ENCODE measurements at regions not wholly inside any gene's neighbourhood (a gene's known extent, or its start where the extent isn't known, plus 50 kb on each side); places are given as distances from the start of the nearest gene placed in this dataset.

DNA sequence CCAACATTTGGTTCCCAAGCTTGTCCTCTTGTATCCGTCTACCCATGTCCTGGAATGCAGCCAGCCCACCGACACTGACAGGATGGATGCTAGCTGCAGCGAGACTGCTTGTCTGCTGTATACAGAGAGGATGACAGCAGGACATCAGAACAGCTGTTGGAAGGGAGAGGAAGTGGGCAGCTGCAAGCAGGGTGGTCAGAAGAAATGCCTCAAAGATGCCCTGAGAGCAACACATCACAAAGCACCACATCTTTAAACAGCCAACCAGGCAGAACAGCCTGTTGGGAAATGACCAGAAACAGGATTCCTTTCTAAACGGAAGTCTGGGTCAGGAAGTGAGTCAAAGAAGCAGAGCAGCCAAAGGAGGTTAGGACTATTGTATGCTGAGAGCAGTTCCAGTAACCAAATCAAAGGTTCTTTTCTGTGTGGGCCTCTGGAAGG lies 219.1 kb downstream of the NDUFS4 start:
- TF ChIP-seq, protein P1, sequence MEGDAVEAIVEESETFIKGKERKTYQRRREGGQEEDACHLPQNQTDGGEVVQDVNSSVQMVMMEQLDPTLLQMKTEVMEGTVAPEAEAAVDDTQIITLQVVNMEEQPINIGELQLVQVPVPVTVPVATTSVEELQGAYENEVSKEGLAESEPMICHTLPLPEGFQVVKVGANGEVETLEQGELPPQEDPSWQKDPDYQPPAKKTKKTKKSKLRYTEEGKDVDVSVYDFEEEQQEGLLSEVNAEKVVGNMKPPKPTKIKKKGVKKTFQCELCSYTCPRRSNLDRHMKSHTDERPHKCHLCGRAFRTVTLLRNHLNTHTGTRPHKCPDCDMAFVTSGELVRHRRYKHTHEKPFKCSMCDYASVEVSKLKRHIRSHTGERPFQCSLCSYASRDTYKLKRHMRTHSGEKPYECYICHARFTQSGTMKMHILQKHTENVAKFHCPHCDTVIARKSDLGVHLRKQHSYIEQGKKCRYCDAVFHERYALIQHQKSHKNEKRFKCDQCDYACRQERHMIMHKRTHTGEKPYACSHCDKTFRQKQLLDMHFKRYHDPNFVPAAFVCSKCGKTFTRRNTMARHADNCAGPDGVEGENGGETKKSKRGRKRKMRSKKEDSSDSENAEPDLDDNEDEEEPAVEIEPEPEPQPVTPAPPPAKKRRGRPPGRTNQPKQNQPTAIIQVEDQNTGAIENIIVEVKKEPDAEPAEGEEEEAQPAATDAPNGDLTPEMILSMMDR (IDR thresholded peaks at IDR 0.05): no peak
- no peak for TF ChIP-seq EZH2 (IDR thresholded peaks at IDR 0.05)
- TF ChIP-seq EZH2phosphoT487 (IDR thresholded peaks at IDR 0.05): no peak
